Kidney (tissue), 13 donors: ENCODE measurements at regions not wholly inside any gene's neighbourhood (a gene's known extent, or its start where the extent isn't known, plus 50 kb on each side); places are given as distances from the start of the nearest gene placed in this dataset.

Source experiments
- DNase-seq, 5 donors: peaks; one replicate each; pipeline ENCODE4 v3.0.0-alpha.2; 2013 to 2020
- FAIRE-seq: peaks from 2 replicates; lab custom pipeline; 2012; peaks lifted over from hg19 to GRCh38; lab: Jason Lieb, UNC
- H3K27ac ChIP-seq, 2 donors: one replicate each; pipeline ENCODE4 v1.7.0; 2013; ENCODE audit warnings: low read depth in 2 of 2, low read length in 2 of 2, inconsistent platforms in 1 of 2
- H3K27me3 ChIP-seq: one replicate; pipeline ENCODE4 v1.7.1; 2013; ENCODE audit warnings: low read length, inconsistent platforms; ENCODE audit not compliant: control insufficient read depth, insufficient read depth
- H3K36me3 ChIP-seq, 3 donors: one replicate each; pipeline versions ENCODE4 v1.7.0 to v1.7.1; 2013; ENCODE audit warnings: low read length in 3 of 3, control low read depth in 1 of 3, inconsistent platforms in 1 of 3; ENCODE audit not compliant: insufficient read depth in 3 of 3, control insufficient read depth in 2 of 3
- H3K4me1 ChIP-seq, 3 donors: one replicate each; pipeline versions ENCODE4 v1.7.0 to v1.7.1; 2013; ENCODE audit warnings: low read length in 3 of 3, inconsistent platforms in 1 of 3, low read depth in 1 of 3; ENCODE audit not compliant: control insufficient read depth in 2 of 3, insufficient read depth in 2 of 3
- H3K4me3 ChIP-seq, 3 donors: one replicate each; pipeline versions ENCODE4 v1.7.0 to v1.8.1; 2013; ENCODE audit warnings: low read length in 3 of 3, control low read depth in 1 of 3, inconsistent platforms in 1 of 3
- H3K9ac ChIP-seq, 3 donors: one replicate each; pipeline versions ENCODE4 v1.7.0 to v1.7.1; 2013; ENCODE audit warnings: low read length in 3 of 3, control low read depth in 1 of 3, inconsistent platforms in 1 of 3
- H3K9me3 ChIP-seq, 3 donors: one replicate each; pipeline versions ENCODE4 v1.7.0 to v1.7.1; 2013; ENCODE audit warnings: low read length in 3 of 3, control low read depth in 1 of 3, inconsistent platforms in 1 of 3; ENCODE audit not compliant: control insufficient read depth in 2 of 3, insufficient read depth in 1 of 3
- CTCF ChIP-seq: IDR thresholded peaks from 3 replicates; pipeline ENCODE4 v1.5.1; 2012; ENCODE audit warnings: mild to moderate bottlenecking, moderate library complexity, borderline replicate concordance; ENCODE audit not compliant: insufficient read depth; ENCODE audit errors: extremely low read depth
- intact Hi-C: fragments of 100-400 bp; cut with DNase I; formaldehyde crosslinking; loops from one replicate; pipeline ENCODE4 v1.11.1; 2022
- donor health status: control.
- donor health status: control.
- donor health status: control.
- donor health status: control.
- donor health status: control.
- donor health status: DM: yes; HTN: yes; CAD: no.
- donor health status: Normal renal cell carcinoma (clear cell type).

- intact Hi-C loops, result no loop called here
- DNase-seq (peak in 3 of 5 donors; percentile 35 to 71 (median 67)), FAIRE-seq (no peak)
- Histone ChIP-seq H3K9me3 (no peaks in the 10 kb centered on the region), H3K4me1 (peaks cover 0 to 2% (median 0%) of the 10 kb centered on the region in 3 donors), H3K9ac (no peak overlapping the region), H3K4me3 (no peak overlapping the region), H3K27ac (no peak overlapping the region), H3K36me3 (peaks cover 0 to 10% (median 0%) of the 10 kb centered on the region in 3 donors), H3K27me3 (no peaks in the 10 kb centered on the region)
- TF ChIP-seq CTCF, result no peak
Observed at GRCh38 chr6:22025468-22026163, 271.2 kb downstream of the PRL start.

GRCh38 chr6:22026164-22026678 is 270.6 kb downstream of the PRL start:
- no peak for TF ChIP-seq CTCF
- peak in 1 of 5 donors; percentile 38 for DNase-seq
- Histone ChIP-seq H3K27me3 (no peaks in the 10 kb centered on the region), H3K4me3 (no peak overlapping the region), H3K9me3 (no peaks in the 10 kb centered on the region), H3K9ac (no peak overlapping the region), H3K4me1 (peaks cover 0 to 2% (median under 1%) of the 10 kb centered on the region in 3 donors), H3K36me3 (peaks cover 0 to 9% (median 0%) of the 10 kb centered on the region in 3 donors), H3K27ac (no peak overlapping the region)
- intact Hi-C loops, result no loop called here
- FAIRE-seq, result no peak

GRCh38 chr6:22027040-22027725 is 269.7 kb downstream of the PRL start:
- Histone ChIP-seq H3K27ac (no peak overlapping the region), H3K4me3 (no peak overlapping the region), H3K4me1 (peaks cover 0 to 2% (median 2%) of the 10 kb centered on the region in 3 donors), H3K36me3 (peaks cover 0 to 4% (median 0%) of the 10 kb centered on the region in 3 donors), H3K9ac (no peak overlapping the region), H3K27me3 (no peaks in the 10 kb centered on the region), H3K9me3 (no peaks in the 10 kb centered on the region)
- intact Hi-C loops, result no loop called here
- FAIRE-seq, result no peak
- no peak for DNase-seq
- TF ChIP-seq CTCF, result no peak
